GM18858 (cell line): ENCODE measurements at regions not wholly inside any gene's neighbourhood (a gene's known extent, or its start where the extent isn't known, plus 50 kb on each side); places are given as distances from the start of the nearest gene placed in this dataset.
A peak's percentile ranks its signal among the peaks of the same experiment; 100 is the strongest.
"Not testable (repeated sequence)": the region's sequence is repeated elsewhere in the genome, so short reads cannot be mapped to it uniquely, and the experiment has no call there.

Source experiments
- ATAC-seq: cut with Tn5 transposase; IDR thresholded peaks from one replicate; pipeline ENCODE4 v1.9.1; 2021; ENCODE audit not compliant: unreplicated experiment

DNA sequence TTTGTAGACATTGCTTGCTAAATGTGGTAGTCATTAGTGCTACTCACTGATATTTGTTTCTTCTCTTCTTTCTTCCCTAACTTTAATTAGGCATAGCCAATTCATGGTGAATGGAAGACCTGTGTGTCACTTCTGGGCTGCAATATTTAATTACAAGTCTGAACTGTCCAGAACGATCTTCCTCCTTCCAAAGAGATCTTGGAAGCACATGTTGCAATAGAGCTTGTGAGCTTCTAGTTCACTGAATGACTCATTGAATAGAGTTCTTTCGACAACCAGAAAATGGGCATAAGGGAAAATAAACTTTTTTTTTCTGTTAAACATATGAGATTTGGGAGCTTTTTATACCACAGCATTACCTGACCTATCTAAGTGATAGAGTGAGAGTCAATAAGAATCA lies 1264.6 kb downstream of the PCDH9 start:
- no peak for ATAC-seq

GRCh38 chr13:65964672-65965071 lies 1265.5 kb downstream of the PCDH9 start:
- ATAC-seq: no peak

GRCh38 chr13:65959305-65959704 lies 1270.8 kb downstream of the PCDH9 start:
- no peak for ATAC-seq

- ATAC-seq: no peak
Observed at GRCh38 chr13:65946387-65946786, 1283.7 kb downstream of the PCDH9 start.

- no peak for ATAC-seq
Observed at GRCh38 chr13:65943708-65944107, 1286.4 kb downstream of the PCDH9 start.

- no peak for ATAC-seq
Observed at GRCh38 chr13:65943024-65943423, 1287.1 kb downstream of the PCDH9 start.

DNA sequence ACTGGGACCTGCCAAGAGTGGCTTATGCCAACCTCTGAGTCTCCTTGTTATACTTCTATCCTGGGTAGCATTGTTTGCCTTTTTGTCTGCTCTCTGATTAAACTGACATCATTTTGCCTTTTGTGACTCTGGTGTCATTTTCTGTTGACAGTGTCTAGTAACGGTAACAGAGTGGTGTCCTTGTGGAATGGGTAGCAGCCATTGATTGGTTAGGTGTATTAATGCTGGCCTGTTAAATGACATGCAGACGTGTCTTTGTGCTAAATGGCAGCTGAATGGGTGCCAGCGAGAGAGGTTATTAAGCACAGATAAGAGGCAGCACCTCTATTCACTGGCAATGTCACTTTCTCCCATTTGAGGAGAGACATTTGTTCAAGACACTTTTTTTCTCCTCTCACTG lies 1289.4 kb downstream of the PCDH9 start:
- no peak for ATAC-seq

GRCh38 chr13:65937251-65937650 lies 1292.9 kb downstream of the PCDH9 start:
- ATAC-seq: no peak

- no peak for ATAC-seq
Observed at GRCh38 chr13:65936249-65936648, 1293.9 kb downstream of the PCDH9 start.

DNA sequence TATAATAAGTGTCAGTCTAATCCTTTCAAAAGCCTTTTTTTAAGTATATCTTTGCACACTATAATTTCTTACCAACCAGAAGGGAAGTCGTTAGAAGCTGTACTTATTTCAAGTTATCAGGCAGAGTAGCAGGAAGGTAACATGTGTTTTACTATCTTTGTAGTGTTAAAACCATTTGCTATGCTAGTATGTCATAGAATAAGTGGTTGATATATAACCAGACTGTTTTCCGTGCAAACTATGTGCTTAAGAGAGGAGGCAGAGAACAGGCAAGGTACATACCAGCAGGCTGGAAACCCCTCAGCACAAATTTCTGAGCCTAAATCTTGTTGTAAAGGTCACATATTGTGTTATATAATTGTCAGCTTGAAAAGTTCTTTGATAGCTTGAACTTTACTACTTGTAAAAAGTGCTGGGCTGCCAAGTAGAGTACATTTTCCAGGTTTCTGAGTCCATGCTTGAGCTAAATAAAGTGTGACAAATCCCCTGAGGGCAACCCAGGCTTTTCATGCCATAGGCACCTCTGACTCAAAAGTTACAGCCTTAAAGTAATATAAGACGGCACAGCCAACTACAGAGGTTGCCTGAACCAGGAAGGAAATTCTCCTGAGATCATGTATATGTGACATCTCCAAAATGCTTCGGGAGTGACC lies 1297.4 kb downstream of the PCDH9 start:
- ATAC-seq: no peak

DNA sequence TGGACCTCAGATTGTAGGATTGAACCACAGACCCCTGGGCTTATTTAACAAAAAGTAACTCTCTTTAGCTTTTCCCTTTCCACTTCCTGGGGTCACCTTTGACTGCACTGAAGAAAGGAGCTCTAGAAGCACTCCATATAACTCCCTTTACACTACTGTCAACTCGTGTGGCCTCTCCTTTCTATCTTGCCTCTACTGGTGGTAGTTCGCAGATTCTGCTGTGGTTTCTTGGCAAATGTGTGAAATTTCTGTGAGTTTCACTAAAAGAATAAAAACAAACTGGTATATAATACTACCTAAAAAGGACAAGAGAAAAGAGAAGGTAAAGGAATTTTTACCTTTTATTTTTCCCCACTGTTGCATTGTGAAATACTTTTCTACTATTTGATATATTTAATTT lies 1298.1 kb downstream of the PCDH9 start:
- ATAC-seq: no peak

GRCh38 chr13:65929436-65929835 lies 1300.7 kb downstream of the PCDH9 start:
- no peak for ATAC-seq

DNA sequence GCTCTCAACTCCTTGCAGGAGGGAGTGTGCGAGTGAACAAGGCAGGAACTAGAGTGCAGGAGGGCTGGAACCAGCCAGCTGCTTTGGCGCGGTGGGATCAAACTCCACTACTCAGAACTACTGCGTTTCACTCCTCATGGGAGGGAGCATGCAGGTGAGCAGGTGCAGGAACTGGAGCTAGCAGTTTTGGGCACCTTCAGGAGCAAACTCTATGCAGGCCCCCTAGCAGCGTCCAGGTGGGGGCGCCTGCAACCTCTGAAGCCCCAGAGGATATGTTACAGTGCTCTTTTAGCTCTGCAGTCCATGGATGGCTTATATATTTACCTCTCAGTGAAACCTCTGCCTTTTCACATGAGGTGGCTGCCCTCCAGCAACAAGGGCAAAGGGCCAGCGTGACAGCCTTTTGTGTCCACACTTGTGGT lies 1303.4 kb downstream of the PCDH9 start:
- ATAC-seq: peak; percentile 69

GRCh38 chr13:65922846-65923245 lies 1307.3 kb downstream of the PCDH9 start:
- ATAC-seq: not testable (repeated sequence)

DNA sequence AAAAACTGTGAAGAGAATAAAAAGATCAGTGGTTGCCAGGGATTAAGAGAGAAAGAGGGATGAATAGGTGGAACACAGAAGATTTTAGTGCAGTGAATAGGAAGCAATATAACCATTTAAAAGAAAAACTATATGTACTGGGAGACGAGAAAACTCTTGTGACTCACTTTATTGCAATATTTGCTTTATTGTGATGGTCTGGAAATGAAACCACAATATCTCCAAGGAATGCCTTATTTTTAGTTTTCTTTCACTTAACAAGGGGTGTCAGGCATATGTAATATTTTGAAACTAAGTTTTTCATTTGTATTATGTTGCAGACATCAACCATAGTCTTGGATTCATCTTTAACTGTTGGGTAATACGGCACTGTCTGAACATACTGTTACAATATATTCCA lies 1308.2 kb downstream of the PCDH9 start:
- ATAC-seq: no peak

GRCh38 chr13:65917731-65918130 lies 1312.4 kb downstream of the PCDH9 start:
- no peak for ATAC-seq

GRCh38 chr13:65915195-65915594 lies 1314.9 kb downstream of the PCDH9 start:
- no peak for ATAC-seq

DNA sequence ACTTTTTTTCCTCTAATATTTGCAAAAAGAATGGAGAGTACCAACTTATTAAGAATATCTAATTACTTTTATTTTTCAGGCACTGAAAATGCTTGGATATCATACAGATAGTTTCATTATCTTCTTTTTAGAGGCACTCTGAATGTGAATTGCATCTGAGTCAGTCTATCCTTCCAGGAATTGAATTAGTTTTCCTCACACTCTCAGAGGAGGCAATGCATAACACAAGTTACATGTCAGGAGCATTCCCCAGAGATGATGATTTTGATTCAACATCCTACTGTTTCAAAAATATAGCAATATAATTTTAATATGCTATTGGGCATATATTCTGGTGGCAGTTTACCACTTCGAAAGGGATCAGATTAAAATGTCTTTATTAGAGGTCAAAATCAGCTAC lies 1315.4 kb downstream of the PCDH9 start:
- ATAC-seq: no peak

GRCh38 chr13:65913173-65913572 lies 1317.0 kb downstream of the PCDH9 start:
- no peak for ATAC-seq

DNA sequence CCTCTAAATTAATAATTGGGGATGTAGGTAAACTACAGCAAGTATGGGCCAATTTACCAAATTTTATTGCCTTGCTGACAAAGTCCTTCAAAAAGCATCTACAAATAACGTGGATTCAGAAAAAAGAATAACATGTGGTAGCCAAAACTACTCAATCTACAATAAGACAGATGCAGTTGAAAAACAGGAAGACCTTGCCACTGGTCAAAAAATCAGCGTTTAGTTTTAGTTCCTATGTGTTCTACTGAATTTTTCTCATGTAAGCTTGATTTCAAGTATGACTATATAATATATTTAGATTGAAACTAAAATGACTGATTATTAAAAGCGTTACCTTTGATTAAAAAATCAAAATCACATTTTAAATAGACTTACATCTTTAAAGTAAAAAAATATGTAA lies 1317.6 kb downstream of the PCDH9 start:
- ATAC-seq: no peak

DNA sequence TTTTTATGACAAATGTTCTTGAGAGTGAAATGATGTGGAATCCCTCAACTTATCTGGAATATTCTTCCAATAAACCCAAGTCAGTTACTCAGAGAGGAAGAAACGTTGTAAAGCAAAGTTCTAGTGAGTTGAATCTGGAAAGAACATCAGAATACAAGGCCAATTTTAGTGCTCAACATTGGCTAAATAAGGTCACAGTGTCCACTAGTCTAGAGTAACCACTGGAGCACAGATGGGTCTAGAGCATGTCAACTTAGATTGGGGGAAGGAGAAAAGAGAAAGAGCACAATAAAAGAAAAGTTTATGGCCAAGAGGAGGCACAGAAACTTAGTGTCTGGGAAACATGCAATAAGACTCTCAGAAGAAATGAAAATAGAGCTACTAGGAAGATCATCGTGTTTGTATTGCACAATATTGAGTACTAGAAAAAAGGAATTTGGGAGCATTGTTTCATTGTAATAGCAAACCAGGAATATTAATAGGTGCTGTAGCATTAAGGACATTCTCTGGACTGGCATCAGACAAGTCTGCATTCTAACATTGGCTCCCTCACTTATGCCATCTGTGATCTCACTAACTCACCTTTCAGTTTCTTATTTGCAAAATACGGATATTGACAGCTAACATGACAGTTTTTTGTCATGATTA lies 1318.5 kb downstream of the PCDH9 start:
- ATAC-seq: no peak

DNA sequence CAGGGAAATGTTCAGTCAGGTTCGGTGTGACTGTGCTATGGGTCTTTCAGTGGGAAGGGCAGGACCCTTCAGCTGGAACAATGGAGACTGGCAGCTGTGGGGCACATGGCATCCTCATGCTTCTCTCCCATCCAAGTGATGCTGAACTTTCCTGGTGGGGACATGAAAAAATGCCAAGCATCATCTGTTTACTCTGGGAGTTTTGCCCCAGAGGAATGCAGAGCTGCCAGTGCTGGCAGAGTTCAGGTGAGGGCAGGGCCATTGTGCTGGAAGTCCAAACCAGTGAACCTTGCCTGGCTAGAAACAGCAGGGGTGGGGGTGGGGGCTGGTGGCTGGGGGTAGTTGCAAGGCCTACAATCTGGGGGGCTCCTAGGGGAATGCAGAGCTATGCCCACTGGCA lies 1320.6 kb downstream of the PCDH9 start:
- no peak for ATAC-seq
